H4 (cell line): ENCODE measurements at regions not wholly inside any gene's neighbourhood (a gene's known extent, or its start where the extent isn't known, plus 50 kb on each side); places are given as distances from the start of the nearest gene placed in this dataset.

Source experiments
- DNase-seq: peaks from one replicate; pipeline ENCODE4 v3.0.0-alpha.2; 2015; ENCODE audit warnings: low spot score

DNA sequence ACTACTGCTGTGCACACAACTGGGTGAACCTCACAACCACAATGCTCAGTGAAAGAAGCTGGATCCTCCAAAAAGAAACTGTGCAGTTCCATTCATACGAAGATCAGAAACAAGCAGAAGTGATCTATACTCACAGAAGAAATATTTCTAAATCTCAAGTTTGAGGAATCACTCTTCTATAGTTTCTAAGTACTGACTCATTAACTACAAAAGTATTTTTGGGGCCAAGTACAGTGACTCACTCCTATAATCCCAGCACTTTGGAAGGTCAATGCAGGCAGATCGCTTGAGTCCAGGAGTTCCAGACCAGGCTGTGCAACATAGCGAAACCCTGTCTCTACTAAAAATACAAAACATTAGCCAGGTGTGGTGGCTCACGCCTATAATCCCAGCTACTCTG lies 51.3 kb upstream of the RELL1 start:
- DNase-seq = no peak
